Ovary (tissue), 7 donors: ENCODE measurements at regions not wholly inside any gene's neighbourhood (a gene's known extent, or its start where the extent isn't known, plus 50 kb on each side); places are given as distances from the start of the nearest gene placed in this dataset.
"Not testable (repeated sequence)": the region's sequence is repeated elsewhere in the genome, so short reads cannot be mapped to it uniquely, and the experiment has no call there.

Experiments used
- DNase-seq, 5 donors: peaks; one replicate each; pipeline ENCODE4 v3.0.0-alpha.2; 2019 to 2020
- H3K27ac ChIP-seq, 2 donors: fragments of 200-600 bp; one replicate each; pipeline versions ENCODE4 v1.5.1 to v1.8.0; 2019 to 2022
- H3K27me3 ChIP-seq: fragments of 200-600 bp; one replicate; pipeline ENCODE4 v1.8.0; 2022
- H3K36me3 ChIP-seq: fragments of 200-600 bp; sonication (generic); one replicate; pipeline ENCODE4 v1.5.1; 2019
- H3K4me1 ChIP-seq: one replicate; pipeline ENCODE4 v1.8.1; 2013; ENCODE audit warnings: mild to moderate bottlenecking, moderate library complexity; ENCODE audit not compliant: insufficient read depth
- H3K4me3 ChIP-seq: fragments of 200-600 bp; sonication (generic); one replicate; pipeline ENCODE4 v1.5.1; 2017
- H3K9me3 ChIP-seq, 2 donors: fragments of 200-600 bp in 1 of 2; sonication (generic) in 1 of 2; one replicate each; pipeline versions ENCODE4 v1.5.1 to v1.8.1; 2013 to 2019; ENCODE audit warnings: mild to moderate bottlenecking in 1 of 2, moderate library complexity in 1 of 2
- WGBS, 3 donors: extraction: QIAGEN DNeasy Blood & Tissue Kit in 1 of 3; methylation state at CpG; one replicate each; pipeline versions ENCODE4 v1.1.5 to v1.1.7; 2013 to 2017; 5-methylcytosine and 5-hydroxymethylcytosine counted together
- intact Hi-C, 4 donors: fragments of 100-400 bp; cut with DNase I; formaldehyde crosslinking; loops; one replicate each; pipeline versions ENCODE4 v1.11.0 to v1.15.1; 2022 to 2023
- donor health status: DM: no; HTN: no; CAD: no; lungs with moderate emphysema.
- donor health status: DM: no; HTN: no; CAD: no.
- donor health status: Bipolar disorder and iron deficiency.
- donor health status: DM: no; HTN: no; CAD: no.
- donor health status: DM: yes; HTN: yes; CAD: no.

GRCh38 chr22:11561744-11562143 lies 3966.2 kb upstream of the OR11H1 start:
- H3K36me3 ChIP-seq, H3K27me3 ChIP-seq, intact Hi-C loops, H3K4me1 ChIP-seq, DNase-seq, H3K4me3 ChIP-seq, H3K27ac ChIP-seq, H3K9me3 ChIP-seq: not testable (repeated sequence)
- WGBS, 3 donors, result 61 to 71% (median 65%) methylated on average over 17 of the region's 17 CpGs

- H3K4me3 ChIP-seq, H3K27me3 ChIP-seq, intact Hi-C loops, H3K4me1 ChIP-seq, H3K27ac ChIP-seq, H3K36me3 ChIP-seq, DNase-seq, H3K9me3 ChIP-seq: not testable (repeated sequence)
- WGBS, 3 donors, result 68 to 69% (median 69%) methylated on average over 11 of the region's 11 CpGs
These were observed 3959.0 kb upstream of the OR11H1 start for GRCh38 chr22:11568837-11569563.

- H3K4me1 ChIP-seq, intact Hi-C loops, H3K27me3 ChIP-seq, DNase-seq, H3K27ac ChIP-seq, H3K36me3 ChIP-seq, H3K4me3 ChIP-seq, H3K9me3 ChIP-seq: not testable (repeated sequence)
- WGBS, 3 donors, result 58 to 68% (median 66%) methylated on average over 5 of the region's 5 CpGs
These were observed 3958.4 kb upstream of the OR11H1 start for GRCh38 chr22:11569564-11569940.

GRCh38 chr22:11573154-11573553 lies 3954.8 kb upstream of the OR11H1 start:
- H3K9me3 ChIP-seq, H3K27ac ChIP-seq, H3K4me1 ChIP-seq, H3K36me3 ChIP-seq, H3K4me3 ChIP-seq, intact Hi-C loops, DNase-seq, H3K27me3 ChIP-seq: not testable (repeated sequence)
- 43 to 72% (median 60%) methylated on average over 6 of the region's 6 CpGs for WGBS, 3 donors

GRCh38 chr22:11574231-11574630 lies 3953.8 kb upstream of the OR11H1 start:
- intact Hi-C loops, H3K36me3 ChIP-seq, H3K4me3 ChIP-seq, H3K27ac ChIP-seq, H3K27me3 ChIP-seq, H3K9me3 ChIP-seq, DNase-seq, H3K4me1 ChIP-seq: not testable (repeated sequence)
- 69 to 73% (median 72%) methylated on average over 14 of the region's 14 CpGs for WGBS, 3 donors

- DNase-seq, H3K36me3 ChIP-seq, H3K9me3 ChIP-seq, intact Hi-C loops, H3K27ac ChIP-seq, H3K4me3 ChIP-seq, H3K27me3 ChIP-seq, H3K4me1 ChIP-seq: not testable (repeated sequence)
- WGBS, 3 donors, result 41 to 53% (median 45%) methylated on average over 4 of the region's 4 CpGs
These were observed 3953.3 kb upstream of the OR11H1 start for GRCh38 chr22:11574659-11575058.

GRCh38 chr22:11576740-11577139 lies 3951.3 kb upstream of the OR11H1 start:
- not testable (repeated sequence) for H3K9me3 ChIP-seq

GRCh38 chr22:11578115-11578514 lies 3949.9 kb upstream of the OR11H1 start:
- intact Hi-C loops, H3K36me3 ChIP-seq, DNase-seq, H3K9me3 ChIP-seq, H3K27me3 ChIP-seq, H3K4me3 ChIP-seq, H3K4me1 ChIP-seq, H3K27ac ChIP-seq: not testable (repeated sequence)
- WGBS, 3 donors, result 49 to 58% (median 55%) methylated on average over 8 of the region's 8 CpGs

More at GRCh38 chr22:11576740-11577139, 3951.3 kb upstream of the OR11H1 start:
- intact Hi-C loops, H3K27me3 ChIP-seq, DNase-seq, H3K27ac ChIP-seq, H3K4me3 ChIP-seq, H3K4me1 ChIP-seq, H3K36me3 ChIP-seq: not testable (repeated sequence)
- WGBS, 3 donors, result 71 to 73% (median 71%) methylated on average over 9 of the region's 9 CpGs

GRCh38 chr22:11578551-11578950 lies 3949.4 kb upstream of the OR11H1 start:
- H3K27ac ChIP-seq, H3K4me1 ChIP-seq, H3K27me3 ChIP-seq, H3K9me3 ChIP-seq, DNase-seq, intact Hi-C loops, H3K4me3 ChIP-seq, H3K36me3 ChIP-seq: not testable (repeated sequence)
- 32 to 42% (median 40%) methylated on average over 3 of the region's 3 CpGs for WGBS, 3 donors

- H3K27ac ChIP-seq, intact Hi-C loops, H3K4me1 ChIP-seq, H3K27me3 ChIP-seq, DNase-seq, H3K9me3 ChIP-seq, H3K36me3 ChIP-seq, H3K4me3 ChIP-seq: not testable (repeated sequence)
- 40 to 50% (median 43%) methylated on average over 4 of the region's 4 CpGs for WGBS, 3 donors
These were observed 3945.9 kb upstream of the OR11H1 start for GRCh38 chr22:11582048-11582447.

GRCh38 chr22:11584231-11584630 lies 3943.8 kb upstream of the OR11H1 start:
- H3K36me3 ChIP-seq, intact Hi-C loops: not testable (repeated sequence)
- WGBS, 3 donors, result 20 to 32% (median 26%) methylated on average over 4 of the region's 4 CpGs

GRCh38 chr22:11594552-11594951 lies 3933.4 kb upstream of the OR11H1 start:
- WGBS, 3 donors, result 53 to 65% (median 60%) methylated on average over 4 of the region's 4 CpGs
- H3K36me3 ChIP-seq, H3K9me3 ChIP-seq, H3K4me3 ChIP-seq, DNase-seq, H3K27me3 ChIP-seq, H3K4me1 ChIP-seq, intact Hi-C loops, H3K27ac ChIP-seq: not testable (repeated sequence)

More at GRCh38 chr22:11584231-11584630, 3943.8 kb upstream of the OR11H1 start:
- not testable (repeated sequence) for H3K4me3 ChIP-seq, H3K4me1 ChIP-seq, H3K27ac ChIP-seq, DNase-seq, H3K27me3 ChIP-seq, H3K9me3 ChIP-seq
